PC-3 (cell line): ENCODE measurements at regions not wholly inside any gene's neighbourhood (a gene's known extent, or its start where the extent isn't known, plus 50 kb on each side); places are given as distances from the start of the nearest gene placed in this dataset.

ENCODE experiments used
- ATAC-seq: fragments of 200-7000 bp; cut with Tn5 transposase; 2 replicates; pipeline ENCODE4 v1.9.1; 2020; ENCODE audit warnings: mild to moderate bottlenecking, moderate library complexity
- BruUV-seq: library from RNA; stranded (reverse); fragments of 400-500 nt; replicated peaks from 2 replicates; lab custom pipeline; 2021; lab: Mats Ljungman, UMichigan
- CTCF ChIA-PET: fragments of 300-600 bp; sonication (Branson Sonifier 250); formaldehyde crosslinking; loops from one replicate; lab custom pipeline; 2022; ENCODE audit warnings: antibody characterized with exemption; lab: Charles Lee
- POLR2A ChIA-PET: fragments of 300-600 bp; sonication (Branson Sonifier 250); formaldehyde crosslinking; loops from one replicate; lab custom pipeline; 2022; ENCODE audit warnings: antibody characterized with exemption; ENCODE audit not compliant: unreplicated experiment; lab: Charles Lee
- DNase-seq: peaks from one replicate; pipeline ENCODE4 v3.0.0-alpha.2; 2015
- H2AFZ ChIP-seq: fragments of 300-600 bp; sonication (generic); 2 replicates; pipeline ENCODE4 v1.6.0; 2016; ENCODE audit warnings: antibody characterized with exemption, low read length
- H3F3A ChIP-seq: fragments of 300-600 bp; sonication (generic); one replicate; pipeline ENCODE4 v1.6.0; 2017; ENCODE audit warnings: antibody characterized with exemption, low read length, control low read depth, mild to moderate bottlenecking; ENCODE audit not compliant: unreplicated experiment
- H3K27ac ChIP-seq: fragments of 300-600 bp; sonication (generic); 2 replicates; pipeline ENCODE4 v1.5.1; 2016; ENCODE audit warnings: mild to moderate bottlenecking, low read length
- H3K27me3 ChIP-seq: fragments of 300-600 bp; sonication (generic); 2 replicates; pipeline ENCODE4 v1.6.1; 2016; ENCODE audit warnings: low read length, mixed read lengths
- H3K36me3 ChIP-seq: fragments of 300-600 bp; sonication (generic); 2 replicates; pipeline ENCODE4 v1.6.1; 2016; ENCODE audit warnings: low read depth, mixed run types, low read length, mixed read lengths
- H3K4me1 ChIP-seq: fragments of 300-600 bp; sonication (generic); 2 replicates; pipeline ENCODE4 v1.5.1; 2016; ENCODE audit warnings: low read length; ENCODE audit not compliant: insufficient read depth
- H3K4me2 ChIP-seq: fragments of 300-600 bp; sonication (generic); 2 replicates; pipeline ENCODE4 v1.6.0; 2016; ENCODE audit warnings: low read length
- H3K4me3 ChIP-seq: fragments of 300-600 bp; sonication (generic); 2 replicates; pipeline ENCODE4 v1.5.1; 2016; ENCODE audit warnings: mild to moderate bottlenecking, low read length, mixed read lengths
- H3K79me2 ChIP-seq: fragments of 300-600 bp; sonication (generic); 2 replicates; pipeline ENCODE4 v1.6.1; 2017; ENCODE audit warnings: low read length, mixed read lengths
- H3K9ac ChIP-seq: fragments of 300-600 bp; sonication (generic); 2 replicates; pipeline ENCODE4 v1.6.0; 2016; ENCODE audit warnings: mild to moderate bottlenecking, low read length
- H3K9me2 ChIP-seq: fragments of 300-600 bp; sonication (generic); replicated peaks from 2 replicates; pipeline ENCODE4 v1.6.1; 2016; ENCODE audit warnings: mixed run types, low read length, mixed read lengths
- H3K9me3 ChIP-seq: fragments of 300-600 bp; sonication (generic); 2 replicates; pipeline ENCODE4 v1.6.1; 2016; ENCODE audit warnings: low read length, mixed read lengths
- H4K20me1 ChIP-seq: fragments of 300-600 bp; sonication (generic); 2 replicates; pipeline ENCODE4 v1.6.1; 2016; ENCODE audit warnings: low read length, mixed read lengths
- CTCF ChIP-seq: fragments of 300-600 bp; sonication (generic); conservative IDR thresholded peaks from 2 replicates; pipeline ENCODE4 v1.5.1; 2017; ENCODE audit warnings: antibody characterized with exemption, low read depth, mild to moderate bottlenecking, low read length
- EZH2 ChIP-seq: fragments of 300-600 bp; sonication (generic); IDR thresholded peaks from one replicate; pipeline ENCODE4 v1.6.1; 2017; ENCODE audit warnings: antibody characterized with exemption, mild to moderate bottlenecking, low read length; ENCODE audit not compliant: unreplicated experiment
- EZH2phosphoT487 ChIP-seq: fragments of 300-600 bp; sonication (generic); IDR thresholded peaks from 2 replicates; pipeline ENCODE4 v1.6.1; 2018; ENCODE audit warnings: mild to moderate bottlenecking, antibody characterized with exemption, low read length, borderline replicate concordance
- intact Hi-C: fragments of 100-400 bp; cut with micrococcal nuclease; formaldehyde crosslinking; loops from 2 replicates; pipeline ENCODE4 v1.9.0; 2023

GRCh38 chr5:124420952-124421351 lies 325.5 kb downstream of the ZNF608 start:
- no peaks in the 10 kb centered on the region for H4K20me1 ChIP-seq
- intact Hi-C loops = no loop called here
- no peak overlapping the region for H3K4me2 ChIP-seq
- no peak for ATAC-seq
- CTCF ChIA-PET = no interaction called here
- H3K4me3 ChIP-seq = no peak overlapping the region
- no peak overlapping the region for H2AFZ ChIP-seq
- no peaks in the 10 kb centered on the region for H3K9me3 ChIP-seq
- no peak overlapping the region for H3K27ac ChIP-seq
- no peak for DNase-seq
- H3K27me3 ChIP-seq = no peaks in the 10 kb centered on the region
- no TSS peak for BruUV-seq
- POLR2A ChIA-PET = no interaction called here
- H3K36me3 ChIP-seq = no peaks in the 10 kb centered on the region
- TF ChIP-seq CTCF = no peak
- TF ChIP-seq EZH2 = no peak
- no peak for TF ChIP-seq EZH2phosphoT487
- no peaks in the 10 kb centered on the region for H3K9me2 ChIP-seq
- H3K9ac ChIP-seq = no peak overlapping the region
- no peaks in the 10 kb centered on the region for H3K4me1 ChIP-seq
- H3K79me2 ChIP-seq = no peaks in the 10 kb centered on the region
- H3F3A ChIP-seq = no peaks in the 10 kb centered on the region

- Histone ChIP-seq H3K9ac (no peak overlapping the region), H3K79me2 (no peaks in the 10 kb centered on the region), H3K4me3 (no peak overlapping the region), H3K27me3 (no peaks in the 10 kb centered on the region), H4K20me1 (no peaks in the 10 kb centered on the region), H3K4me1 (no peaks in the 10 kb centered on the region), H3K4me2 (no peak overlapping the region), H3F3A (no peaks in the 10 kb centered on the region), H3K36me3 (no peaks in the 10 kb centered on the region), H3K9me3 (no peaks in the 10 kb centered on the region), H2AFZ (no peak overlapping the region), H3K27ac (no peak overlapping the region), H3K9me2 (no peaks in the 10 kb centered on the region)
- intact Hi-C loops = loop anchor here (10.0 kb wide), 2 partner anchors 235 to 625 kb away; no protein-coding TSS in a partner anchor
- no peak for DNase-seq
- CTCF ChIA-PET = no interaction called here
- ATAC-seq = no peak
- TF ChIP-seq EZH2 (no peak), CTCF (no peak), EZH2phosphoT487 (no peak)
- POLR2A ChIA-PET = no interaction called here
- no TSS peak for BruUV-seq
Observed at GRCh38 chr5:124419531-124419930, 326.9 kb downstream of the ZNF608 start.

- Histone ChIP-seq H3K9me3 (no peaks in the 10 kb centered on the region), H3K27me3 (no peaks in the 10 kb centered on the region), H3K4me1 (no peaks in the 10 kb centered on the region), H3K79me2 (no peaks in the 10 kb centered on the region), H4K20me1 (no peaks in the 10 kb centered on the region), H3F3A (no peaks in the 10 kb centered on the region), H3K36me3 (no peaks in the 10 kb centered on the region), H3K9ac (no peak overlapping the region), H3K4me2 (no peak overlapping the region), H3K9me2 (no peaks in the 10 kb centered on the region), H2AFZ (no peak overlapping the region), H3K27ac (no peak overlapping the region), H3K4me3 (no peak overlapping the region)
- TF ChIP-seq EZH2 (no peak), EZH2phosphoT487 (no peak), CTCF (no peak)
- ChIA-PET CTCF (no interaction called here), POLR2A (no interaction called here)
- no TSS peak for BruUV-seq
- DNase-seq (no peak), ATAC-seq (no peak)
- intact Hi-C loops = loop anchor here (10.0 kb wide), 2 partner anchors 236 to 626 kb away; no protein-coding TSS in a partner anchor
Observed at GRCh38 chr5:124418390-124418789, 328.0 kb downstream of the ZNF608 start.
